Fibroblast of skin of left biceps (primary cell): ENCODE measurements at regions not wholly inside any gene's neighbourhood (a gene's known extent, or its start where the extent isn't known, plus 50 kb on each side); places are given as distances from the start of the nearest gene placed in this dataset.
A peak's percentile ranks its signal among the peaks of the same experiment; 100 is the strongest.
"Not testable (repeated sequence)": the region's sequence is repeated elsewhere in the genome, so short reads cannot be mapped to it uniquely, and the experiment has no call there.

ENCODE experiments used
- DNase-seq, 2 experiments: peaks; one replicate each; pipeline ENCODE4 v3.0.0-alpha.2; 2013; ENCODE audit warnings: low read depth in 2 of 2

DNA sequence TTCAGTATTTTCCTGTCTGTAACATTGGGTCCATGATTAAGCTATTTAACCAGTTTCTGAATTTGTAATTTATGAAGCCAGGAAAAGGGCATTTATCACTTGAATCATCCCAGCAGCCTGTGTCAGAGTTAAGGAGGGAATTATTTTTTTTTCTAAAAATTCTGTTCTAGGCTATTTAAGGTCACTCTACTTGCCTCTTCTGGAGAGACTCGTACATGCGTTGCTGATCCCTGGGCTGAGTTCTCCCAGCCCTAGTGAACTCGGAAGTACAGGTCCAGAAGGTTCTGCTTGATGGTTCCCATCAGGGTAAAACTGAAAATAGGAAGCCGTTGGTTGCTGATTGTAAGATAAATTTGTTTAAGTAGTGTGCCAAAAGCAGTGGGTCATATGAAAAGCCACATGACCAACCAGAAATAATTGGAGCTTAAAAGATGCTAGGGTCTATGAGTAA, 90.7 kb downstream of the GPR88 start:
- DNase-seq, result no peak

- no peak for DNase-seq
Measured at GRCh38 chr1:100629391-100629790, 90.2 kb upstream of the VCAM1 start.

DNA sequence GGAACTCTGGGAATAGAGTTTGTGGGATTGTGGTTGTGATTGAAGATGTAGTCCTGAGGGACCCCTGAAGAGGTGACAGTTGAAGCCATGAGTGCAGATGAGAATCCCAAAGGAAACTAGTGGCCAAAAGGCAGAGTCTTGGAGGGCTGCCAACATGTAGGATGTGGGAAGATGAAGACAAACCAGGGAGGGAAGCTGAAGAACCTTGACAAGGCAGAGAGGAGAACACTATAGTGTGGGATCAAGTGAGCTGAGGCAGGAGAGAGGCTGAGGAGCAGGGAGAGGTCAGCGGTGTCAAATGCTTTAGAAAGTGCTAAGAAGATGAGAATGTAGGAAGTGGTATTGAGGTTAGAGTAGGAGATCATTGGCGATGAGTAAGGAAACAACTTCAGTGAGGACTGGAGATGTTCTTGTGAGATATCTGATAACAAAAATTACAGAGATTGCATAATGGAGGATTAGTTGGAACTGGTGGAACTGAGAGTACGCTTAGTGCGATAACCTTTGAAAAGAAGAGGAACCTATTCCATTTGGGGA, 88.5 kb upstream of the VCAM1 start:
- peak; percentile 83 to 88 for DNase-seq

GRCh38 chr1:100642826-100643225, 76.7 kb upstream of the VCAM1 start:
- DNase-seq, result no peak

GRCh38 chr1:100643471-100644196, 75.9 kb upstream of the VCAM1 start:
- no peak for DNase-seq

- no peak for DNase-seq
Measured at GRCh38 chr1:100646001-100646400, 73.5 kb upstream of the VCAM1 start.

- DNase-seq, result no peak
Measured at GRCh38 chr1:100649146-100649545, 70.4 kb upstream of the VCAM1 start.

- no peak for DNase-seq
Measured at GRCh38 chr1:100657876-100658715, 61.4 kb upstream of the VCAM1 start.

DNA sequence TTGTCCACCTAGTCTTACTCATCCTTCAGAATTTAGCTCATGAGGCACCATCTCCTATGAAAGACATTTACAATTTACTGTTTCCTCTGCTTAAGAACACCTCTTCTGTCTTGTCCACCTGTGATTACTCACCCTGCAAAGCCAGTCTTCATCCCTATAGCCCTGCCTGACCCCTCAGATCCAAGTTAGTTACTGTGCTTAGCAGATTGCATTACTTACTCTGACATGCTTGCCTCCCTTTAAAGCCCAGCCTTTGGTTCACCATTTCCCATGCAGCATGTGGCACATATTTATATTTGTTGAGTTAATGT, 60.9 kb upstream of the VCAM1 start:
- DNase-seq, result no peak

- DNase-seq, result no peak
Measured at GRCh38 chr1:100661176-100661575, 58.4 kb upstream of the VCAM1 start.

- not testable (repeated sequence) for DNase-seq
Measured at GRCh38 chr1:100668494-100668893, 51.0 kb upstream of the VCAM1 start.
